Caco-2 (cell line): ENCODE measurements at regions not wholly inside any gene's neighbourhood (a gene's known extent, or its start where the extent isn't known, plus 50 kb on each side); places are given as distances from the start of the nearest gene placed in this dataset.

ENCODE experiments used
- BruUV-seq: library from RNA; stranded (reverse); fragments of 400-500 nt; replicated peaks from 2 replicates; lab custom pipeline; 2021; lab: Mats Ljungman, UMichigan
- CTCF ChIA-PET: fragments of 300-600 bp; sonication (Branson Sonifier 250); formaldehyde crosslinking; loops from one replicate; lab custom pipeline; 2022; ENCODE audit warnings: antibody characterized with exemption; lab: Charles Lee
- POLR2A ChIA-PET: fragments of 300-600 bp; sonication (Branson Sonifier 250); formaldehyde crosslinking; loops from one replicate; lab custom pipeline; 2022; ENCODE audit warnings: antibody characterized with exemption; lab: Charles Lee
- DNase-seq, 2 experiments: peaks; one replicate each; pipeline versions ENCODE4 v3.0.0 to v3.0.0-alpha.2; 2020 to 2022
- H3K27me3 ChIP-seq: replicated peaks from 2 replicates; pipeline ENCODE4 v1.6.0; 2011; ENCODE audit warnings: low read length; ENCODE audit not compliant: control insufficient read depth, insufficient read depth
- H3K36me3 ChIP-seq: 2 replicates; pipeline ENCODE4 v1.5.1; 2011; ENCODE audit warnings: low read length; ENCODE audit not compliant: control insufficient read depth, insufficient read depth
- H3K4me1 ChIP-seq: fragments of 250-450 bp; sonication (Bioruptor Pico); 2 replicates; pipeline ENCODE4 v1.5.1; 2020; ENCODE audit warnings: mild to moderate bottlenecking
- H3K4me3 ChIP-seq: 2 replicates; pipeline ENCODE4 v1.5.1; 2011; ENCODE audit warnings: low read depth, mild to moderate bottlenecking, control low read depth, low read length
- H3K9me3 ChIP-seq: fragments of 250-450 bp; sonication (Bioruptor Pico); 2 replicates; pipeline ENCODE4 v1.5.1; 2020; ENCODE audit warnings: mild to moderate bottlenecking, moderate library complexity
- H3K27ac Mint-ChIP-seq: one replicate; pipeline ENCODE4 v1.8.0; 2022; ENCODE audit warnings: mixed read lengths; ENCODE audit not compliant: unreplicated experiment
- H3K27me3 Mint-ChIP-seq: one replicate; pipeline ENCODE4 v1.8.0; 2022; ENCODE audit warnings: mixed read lengths; ENCODE audit not compliant: insufficient read depth, unreplicated experiment
- H3K36me3 Mint-ChIP-seq: one replicate; pipeline ENCODE4 v1.8.0; 2022; ENCODE audit warnings: mild to moderate bottlenecking, mixed read lengths; ENCODE audit not compliant: insufficient read depth, unreplicated experiment
- H3K4me1 Mint-ChIP-seq: one replicate; pipeline ENCODE4 v1.8.0; 2022; ENCODE audit warnings: low read depth, mixed read lengths; ENCODE audit not compliant: unreplicated experiment
- H3K4me3 Mint-ChIP-seq: one replicate; pipeline ENCODE4 v1.8.0; 2022; ENCODE audit warnings: mild to moderate bottlenecking, moderate library complexity, mixed read lengths; ENCODE audit not compliant: unreplicated experiment
- H3K9me3 Mint-ChIP-seq: one replicate; pipeline ENCODE4 v1.8.0; 2022; ENCODE audit warnings: mixed read lengths; ENCODE audit not compliant: unreplicated experiment
- CTCF ChIP-seq, 2 experiments: fragments of 200-600 bp in 1 of 2; IDR thresholded peaks; 1 replicate in 1 of 2; 2 replicates in 1 of 2; pipeline versions ENCODE4 v1.5.1 to v1.8.0; 2011 to 2022; ENCODE audit warnings: antibody characterized with exemption in 1 of 2, control low read depth in 1 of 2, inconsistent platforms in 1 of 2, low read depth in 1 of 2, low read length in 1 of 2, mild to moderate bottlenecking in 1 of 2, moderate library complexity in 1 of 2; ENCODE audit not compliant: insufficient read depth in 1 of 2, severe bottlenecking in 1 of 2, unreplicated experiment in 1 of 2
- intact Hi-C: fragments of 100-400 bp; cut with micrococcal nuclease; formaldehyde crosslinking; loops from one replicate; pipeline ENCODE4 v1.10.0; 2022; ENCODE audit not compliant: unreplicated experiment

- Mint-ChIP-seq H3K27me3 (peaks cover 10% of the 10 kb centered on the region), H3K4me3 (no peak overlapping the region), H3K4me1 (no peaks in the 10 kb centered on the region), H3K9me3 (no peaks in the 10 kb centered on the region), H3K27ac (no peak overlapping the region), H3K36me3 (no peaks in the 10 kb centered on the region)
- TF ChIP-seq CTCF (IDR thresholded peaks at IDR 0.05; ENCODE audit: insufficient read depth in 1 of 2, low read depth in 1 of 2, low read length in 1 of 2, severe bottlenecking in 1 of 2, unreplicated experiment in 1 of 2), result no peak
- POLR2A ChIA-PET, result no interaction called here
- intact Hi-C loops, result loop anchor here (10.0 kb wide), 1 partner anchor 197 kb away; no protein-coding TSS in a partner anchor
- BruUV-seq, result no TSS peak
- no peaks in the 10 kb centered on the region for H3K9me3 ChIP-seq
- no peaks in the 10 kb centered on the region for H3K4me1 ChIP-seq
- no peak for DNase-seq
- no peaks in the 10 kb centered on the region for H3K27me3 ChIP-seq
- no peak overlapping the region for H3K4me3 ChIP-seq
- CTCF ChIA-PET, result no interaction called here
- H3K36me3 ChIP-seq, result no peaks in the 10 kb centered on the region
Measured at GRCh38 chr7:153091477-153091876, 331.9 kb downstream of the ACTR3B start.

GRCh38 chr7:153097511-153098201 is 338.1 kb downstream of the ACTR3B start:
- no peaks in the 10 kb centered on the region for H3K36me3 ChIP-seq
- intact Hi-C loops, result loop anchor here (10.0 kb wide), 1 partner anchor 203 kb away; no protein-coding TSS in a partner anchor
- H3K27me3 ChIP-seq, result no peaks in the 10 kb centered on the region
- H3K4me3 Mint-ChIP-seq, result no peak overlapping the region
- ChIA-PET POLR2A (no interaction called here), CTCF (no interaction called here)
- DNase-seq, result no peak
- H3K4me3 ChIP-seq, result no peak overlapping the region
- H3K4me1 ChIP-seq, result no peaks in the 10 kb centered on the region
- peaks cover 16% of the 10 kb centered on the region for H3K27me3 Mint-ChIP-seq
- no peaks in the 10 kb centered on the region for H3K9me3 Mint-ChIP-seq
- no TSS peak for BruUV-seq
- H3K27ac Mint-ChIP-seq, result no peak overlapping the region
- H3K4me1 Mint-ChIP-seq, result no peaks in the 10 kb centered on the region
- H3K9me3 ChIP-seq, result no peaks in the 10 kb centered on the region
- no peak for TF ChIP-seq CTCF (IDR thresholded peaks at IDR 0.05; ENCODE audit: insufficient read depth in 1 of 2, low read depth in 1 of 2, low read length in 1 of 2, severe bottlenecking in 1 of 2, unreplicated experiment in 1 of 2)
- H3K36me3 Mint-ChIP-seq, result no peaks in the 10 kb centered on the region

GRCh38 chr7:153099235-153099634 is 339.7 kb downstream of the ACTR3B start:
- no peak overlapping the region for H3K4me3 Mint-ChIP-seq
- Histone ChIP-seq H3K4me1 (no peaks in the 10 kb centered on the region), H3K36me3 (no peaks in the 10 kb centered on the region), H3K9me3 (no peaks in the 10 kb centered on the region), H3K27me3 (no peaks in the 10 kb centered on the region; the same call in 1 of the 2 replicates), H3K4me3 (no peak overlapping the region)
- no peak for DNase-seq
- H3K36me3 Mint-ChIP-seq, result no peaks in the 10 kb centered on the region
- H3K9me3 Mint-ChIP-seq, result no peaks in the 10 kb centered on the region
- intact Hi-C loops, result loop anchor here (10.0 kb wide), 1 partner anchor 204 kb away; no protein-coding TSS in a partner anchor
- CTCF ChIA-PET, result no interaction called here
- peaks cover 16% of the 10 kb centered on the region for H3K27me3 Mint-ChIP-seq
- BruUV-seq, result no TSS peak
- POLR2A ChIA-PET, result no interaction called here
- H3K27ac Mint-ChIP-seq, result no peak overlapping the region
- H3K4me1 Mint-ChIP-seq, result no peaks in the 10 kb centered on the region
- TF ChIP-seq CTCF (IDR thresholded peaks at IDR 0.05; ENCODE audit: insufficient read depth in 1 of 2, low read depth in 1 of 2, low read length in 1 of 2, severe bottlenecking in 1 of 2, unreplicated experiment in 1 of 2), result no peak
